HG03521 (cell line): ENCODE measurements at regions not wholly inside any gene's neighbourhood (a gene's known extent, or its start where the extent isn't known, plus 50 kb on each side); places are given as distances from the start of the nearest gene placed in this dataset.

Experiments
- ATAC-seq: cut with Tn5 transposase; IDR thresholded peaks from one replicate; pipeline ENCODE4 v1.9.1; 2021; ENCODE audit warnings: mild to moderate bottlenecking, moderate library complexity; ENCODE audit not compliant: unreplicated experiment

DNA sequence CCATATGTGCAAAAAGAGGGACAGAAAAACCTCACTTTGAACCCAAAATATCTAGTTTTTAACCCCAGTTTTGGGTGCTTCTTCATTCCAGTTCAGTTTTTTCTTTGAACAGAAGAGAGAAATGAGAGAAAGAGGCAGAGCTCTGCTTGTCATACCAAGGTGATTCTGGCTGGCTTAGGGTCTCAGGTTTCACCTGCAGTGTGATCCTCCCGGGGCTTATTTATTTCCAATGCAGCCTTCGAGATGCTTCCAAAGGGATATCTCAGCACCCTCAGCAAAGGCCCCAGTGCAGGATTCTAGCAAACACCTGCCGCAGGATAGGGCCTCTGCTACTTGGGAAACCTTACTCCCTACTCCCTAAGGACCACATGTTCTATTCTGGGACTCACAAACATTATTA is 131.3 kb downstream of the WDR11 start:
- ATAC-seq, result no peak

DNA sequence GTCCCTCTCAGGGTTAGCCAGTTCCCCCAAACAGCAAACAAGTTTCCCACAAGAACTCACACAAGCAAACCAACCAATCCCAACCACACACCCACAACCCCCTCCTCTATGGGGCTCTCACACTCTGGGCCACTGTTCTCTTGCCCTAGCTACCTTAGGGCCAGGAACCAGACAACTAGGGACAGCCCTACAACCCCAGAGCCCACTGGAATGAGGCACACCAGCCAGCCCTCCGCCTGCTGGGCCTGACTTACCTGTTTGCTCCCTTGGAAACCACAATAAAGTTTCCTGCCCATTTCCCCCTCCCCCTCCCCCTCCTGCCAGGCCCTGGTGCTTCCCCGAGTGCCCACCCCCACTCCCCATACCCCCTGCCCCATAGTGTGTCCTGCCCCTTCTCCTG is 132.6 kb downstream of the WDR11 start:
- ATAC-seq, result no peak

GRCh38 chr10:120984221-120984620 is 133.1 kb downstream of the WDR11 start:
- no peak for ATAC-seq

GRCh38 chr10:120987359-120987758 is 136.2 kb downstream of the WDR11 start:
- no peak for ATAC-seq

- no peak for ATAC-seq
Observed at GRCh38 chr10:120988751-120989150, 137.6 kb downstream of the WDR11 start.

GRCh38 chr10:120989279-120989678 is 138.1 kb downstream of the WDR11 start:
- no peak for ATAC-seq

GRCh38 chr10:120989996-120990598 is 138.9 kb downstream of the WDR11 start:
- no peak for ATAC-seq

DNA sequence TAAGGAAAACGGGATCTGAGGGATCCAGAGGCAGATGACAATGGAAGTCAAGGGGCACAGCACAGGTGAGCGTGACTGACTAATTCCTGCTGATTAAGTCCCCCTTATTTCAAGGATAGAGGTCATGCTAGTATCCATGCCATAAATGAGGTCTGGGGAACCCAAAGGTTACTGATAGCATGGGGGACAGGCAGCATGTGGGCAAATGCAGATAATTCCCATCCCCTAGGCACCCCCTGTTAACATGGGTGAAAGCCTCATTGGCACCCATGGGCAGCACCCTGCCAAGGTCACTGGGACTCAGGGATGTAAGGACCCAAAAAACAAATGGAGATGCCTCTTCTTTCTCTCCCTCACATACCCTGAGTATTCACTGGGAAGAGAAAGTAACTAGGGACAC is 139.7 kb downstream of the WDR11 start:
- no peak for ATAC-seq

GRCh38 chr10:120993089-120993488 is 141.9 kb downstream of the WDR11 start:
- no peak for ATAC-seq

DNA sequence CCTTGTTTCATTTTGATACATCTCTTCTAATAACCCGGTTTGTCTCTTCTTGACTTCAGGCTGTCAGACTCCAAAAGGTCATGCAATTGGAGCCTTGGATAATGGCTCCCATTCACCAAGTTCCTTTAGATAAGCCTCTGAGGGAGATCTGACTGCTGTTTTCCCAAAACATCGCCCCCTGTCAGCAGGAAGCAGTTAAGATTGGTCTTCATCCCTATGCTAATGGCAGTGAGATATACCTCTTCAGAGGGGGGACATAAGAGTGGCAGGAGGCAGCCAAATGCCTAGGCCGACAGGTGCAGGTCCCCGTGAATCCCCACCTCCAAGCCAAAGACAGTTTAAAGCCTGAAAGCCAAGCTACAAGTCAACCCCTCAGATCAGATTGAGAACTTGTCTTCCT is 144.6 kb downstream of the WDR11 start:
- ATAC-seq, result no peak

DNA sequence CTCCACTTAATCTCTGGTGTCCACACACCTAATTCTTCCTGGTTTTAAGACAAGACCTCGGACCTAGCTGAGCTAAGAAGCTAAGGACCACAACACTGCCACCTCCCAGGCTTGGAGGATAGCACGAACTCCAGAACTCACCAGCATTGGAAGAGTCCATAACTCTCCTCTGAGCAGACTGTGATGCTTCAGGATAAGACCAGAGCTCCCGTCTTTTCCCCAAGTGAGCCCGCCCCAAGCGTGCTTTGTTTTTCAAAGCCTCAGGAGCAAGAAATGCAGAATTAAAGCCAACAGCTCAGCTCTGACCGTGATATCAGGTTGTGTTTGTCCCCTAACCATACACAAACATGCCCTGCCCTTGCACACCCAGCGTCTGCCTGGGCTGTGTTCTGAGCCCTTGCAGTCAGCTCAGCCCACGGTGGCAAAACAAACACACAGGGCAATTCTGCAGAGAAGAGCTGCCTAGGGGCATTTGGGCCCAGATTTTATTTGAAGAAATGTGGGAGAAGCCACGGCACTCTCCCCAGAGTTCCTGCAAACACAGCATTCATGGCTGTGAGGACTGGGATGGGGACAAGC is 145.4 kb downstream of the WDR11 start:
- no peak for ATAC-seq

- no peak for ATAC-seq
Observed at GRCh38 chr10:120997313-120997712, 146.2 kb downstream of the WDR11 start.

GRCh38 chr10:120997756-120998155 is 146.6 kb downstream of the WDR11 start:
- ATAC-seq, result no peak

DNA sequence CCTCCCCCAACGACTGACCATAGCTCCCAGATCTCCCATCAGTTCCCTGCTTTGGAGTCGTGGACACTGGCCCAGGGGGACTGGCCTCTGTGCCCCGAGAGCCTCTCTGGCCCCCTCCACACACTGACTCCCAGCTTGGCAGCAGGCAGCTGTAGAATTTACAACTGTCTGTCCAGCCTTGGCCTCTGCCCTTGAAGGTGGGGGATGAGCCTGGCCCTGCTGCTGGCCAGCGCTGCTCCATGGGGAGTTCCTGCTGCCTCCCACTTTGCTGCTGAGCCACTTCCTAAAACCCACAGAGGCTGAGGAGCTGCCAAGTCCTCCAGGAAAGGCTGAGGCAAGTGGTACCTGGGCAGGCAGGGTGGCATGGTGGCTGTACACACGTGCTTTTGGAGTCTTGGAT is 147.1 kb downstream of the WDR11 start:
- no peak for ATAC-seq

GRCh38 chr10:120998782-120999285 is 147.7 kb downstream of the WDR11 start:
- ATAC-seq, result no peak

- no peak for ATAC-seq
Observed at GRCh38 chr10:120999868-121000267, 148.7 kb downstream of the WDR11 start.

DNA sequence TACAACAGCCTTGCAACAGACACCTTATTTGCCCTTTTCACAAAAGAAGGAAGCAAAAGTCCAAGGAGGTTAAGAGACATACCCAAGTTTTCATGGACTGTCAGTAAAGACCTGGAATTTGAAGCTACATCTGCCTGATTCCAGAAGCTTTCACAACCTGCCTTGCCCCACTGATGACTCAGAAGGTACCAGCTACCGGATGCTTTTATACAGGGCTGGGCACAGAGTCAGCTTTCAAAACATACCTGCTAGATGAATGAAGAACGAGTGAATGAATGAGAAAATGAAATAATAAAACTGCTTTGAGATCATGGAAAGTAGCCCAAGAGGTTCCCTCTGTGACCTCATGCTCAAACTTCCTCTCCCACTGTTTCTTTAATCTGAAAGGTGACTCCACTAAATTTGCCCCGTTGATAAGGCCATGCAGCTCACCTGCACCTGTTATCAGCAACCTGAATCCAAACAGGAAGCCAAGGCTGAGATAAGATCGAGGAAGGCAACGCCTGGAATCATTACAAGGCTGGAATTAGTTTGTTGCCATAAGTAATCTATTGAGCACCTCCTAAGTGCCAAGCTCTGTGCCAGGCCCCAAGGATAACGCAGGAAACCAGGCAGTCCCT is 151.5 kb downstream of the WDR11 start:
- ATAC-seq, result no peak

GRCh38 chr10:121005948-121006587 is 154.9 kb downstream of the WDR11 start:
- ATAC-seq, result no peak

- no peak for ATAC-seq
Observed at GRCh38 chr10:121007264-121007663, 156.1 kb downstream of the WDR11 start.

GRCh38 chr10:121015916-121016315 is 164.8 kb downstream of the WDR11 start:
- no peak for ATAC-seq

GRCh38 chr10:121024905-121025584 is 173.9 kb downstream of the WDR11 start:
- ATAC-seq, result no peak
